GM21529 (cell line): ENCODE measurements at regions not wholly inside any gene's neighbourhood (a gene's known extent, or its start where the extent isn't known, plus 50 kb on each side); places are given as distances from the start of the nearest gene placed in this dataset.
"Not testable (repeated sequence)": the region's sequence is repeated elsewhere in the genome, so short reads cannot be mapped to it uniquely, and the experiment has no call there.

ENCODE experiments used
- ATAC-seq: cut with Tn5 transposase; IDR thresholded peaks from one replicate; pipeline ENCODE4 v1.9.1; 2021; ENCODE audit not compliant: unreplicated experiment

DNA sequence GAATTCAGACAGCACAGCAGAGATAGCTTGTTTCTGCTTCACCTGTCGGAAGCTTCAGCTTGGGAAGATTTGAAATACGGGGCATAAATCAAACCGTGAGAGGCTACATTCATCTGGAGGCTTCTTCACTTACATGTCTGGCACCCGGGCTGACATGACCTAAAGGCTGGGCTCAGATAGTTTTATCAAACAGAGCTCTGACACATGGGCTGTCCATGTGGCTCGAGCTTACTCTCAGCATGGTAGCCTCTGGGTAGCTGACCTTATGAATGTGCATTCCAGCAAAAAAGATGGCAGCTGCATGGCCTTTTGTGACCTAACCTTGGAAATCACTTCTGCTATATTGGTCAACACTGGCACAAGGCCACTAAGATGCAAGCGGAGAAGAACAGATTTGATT lies 414.5 kb downstream of the NDFIP2 start:
- no peak for ATAC-seq

- not testable (repeated sequence) for ATAC-seq
These were observed 406.3 kb downstream of the NDFIP2 start for GRCh38 chr13:79887278-79887677.

GRCh38 chr13:79886601-79887000 lies 405.6 kb downstream of the NDFIP2 start:
- ATAC-seq, result no peak

- ATAC-seq, result no peak
These were observed 403.9 kb downstream of the NDFIP2 start for GRCh38 chr13:79884890-79885289.

DNA sequence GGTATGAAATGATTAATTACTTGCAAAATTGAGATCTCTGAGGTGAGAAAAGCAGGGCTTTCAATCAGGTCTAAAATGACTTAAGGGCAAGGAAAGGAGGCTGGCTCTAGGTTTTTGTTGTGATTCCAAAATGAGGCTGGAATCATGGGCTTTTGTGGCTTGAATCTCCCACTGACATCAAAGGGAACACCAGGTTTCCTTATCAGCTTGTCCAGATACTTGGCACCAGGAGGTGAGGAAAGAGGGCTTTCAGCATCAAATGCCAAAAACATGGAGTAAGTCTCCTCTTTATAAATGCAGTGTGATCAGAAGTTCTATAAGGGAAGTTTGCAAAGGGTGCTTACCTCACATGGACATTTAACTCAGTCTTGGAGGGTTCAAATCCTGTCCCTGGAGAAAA lies 402.3 kb downstream of the NDFIP2 start:
- no peak for ATAC-seq

DNA sequence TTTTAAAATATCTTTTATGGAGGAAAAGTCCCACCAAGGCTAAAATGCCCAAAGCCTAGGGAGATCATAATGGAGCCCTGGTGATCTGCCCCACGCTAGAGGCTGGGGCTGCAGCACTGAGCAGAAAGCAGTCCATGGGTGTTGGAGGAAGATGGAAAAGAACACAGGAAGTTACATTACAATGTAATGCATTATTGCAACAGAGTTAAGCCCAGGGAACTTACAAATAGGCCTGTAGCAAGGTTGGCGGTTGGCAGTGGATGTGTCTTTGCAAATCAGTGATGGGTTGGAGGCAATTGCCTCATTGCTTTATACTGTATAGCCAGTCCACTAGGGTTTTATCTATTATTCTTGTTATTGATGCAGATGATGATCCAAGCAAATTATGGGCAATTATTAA lies 399.9 kb downstream of the NDFIP2 start:
- no peak for ATAC-seq

DNA sequence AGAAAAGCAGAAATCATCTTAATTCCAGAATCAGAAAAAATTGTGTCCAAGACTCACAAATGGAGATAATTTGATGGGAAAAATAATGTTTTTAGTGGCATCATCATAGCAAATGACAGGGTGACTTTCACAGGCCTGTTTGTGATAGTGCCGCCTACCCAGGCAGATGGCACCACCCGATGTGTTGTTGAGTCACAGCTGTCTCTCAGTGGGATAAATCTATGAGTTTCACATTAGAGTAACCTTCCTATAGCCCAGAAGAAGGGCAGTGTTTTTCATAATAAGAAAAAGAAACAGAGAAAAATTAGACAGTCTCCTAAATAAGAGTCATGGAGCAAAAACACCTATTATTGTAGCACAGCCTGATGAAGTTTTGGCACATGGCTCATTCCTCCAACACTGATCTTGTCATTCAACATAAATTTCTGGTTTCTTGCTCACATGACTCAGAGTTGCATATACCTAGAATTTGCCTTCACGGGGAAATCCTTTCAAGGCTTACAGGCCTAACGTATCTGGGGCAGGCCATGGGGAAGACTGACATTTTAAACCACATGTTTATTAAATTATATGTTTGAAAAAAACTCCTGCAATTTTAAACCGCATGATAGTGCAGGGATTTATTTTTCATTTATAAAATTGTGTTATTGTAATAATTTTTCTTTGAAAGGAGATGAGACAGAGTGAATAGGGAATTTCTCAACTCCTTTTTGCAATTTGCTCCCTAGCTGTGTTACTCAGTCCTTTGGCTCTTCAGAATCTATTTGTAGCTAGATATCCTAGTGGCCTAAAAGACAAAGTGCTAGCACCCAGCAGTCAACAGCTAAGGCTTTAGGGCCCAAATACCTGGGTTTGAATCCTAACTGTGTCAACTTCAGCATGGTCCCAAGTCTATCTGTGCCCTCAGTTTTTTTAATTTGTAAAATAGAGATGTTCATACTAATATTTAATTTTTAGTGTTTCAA lies 393.7 kb downstream of the NDFIP2 start:
- no peak for ATAC-seq

DNA sequence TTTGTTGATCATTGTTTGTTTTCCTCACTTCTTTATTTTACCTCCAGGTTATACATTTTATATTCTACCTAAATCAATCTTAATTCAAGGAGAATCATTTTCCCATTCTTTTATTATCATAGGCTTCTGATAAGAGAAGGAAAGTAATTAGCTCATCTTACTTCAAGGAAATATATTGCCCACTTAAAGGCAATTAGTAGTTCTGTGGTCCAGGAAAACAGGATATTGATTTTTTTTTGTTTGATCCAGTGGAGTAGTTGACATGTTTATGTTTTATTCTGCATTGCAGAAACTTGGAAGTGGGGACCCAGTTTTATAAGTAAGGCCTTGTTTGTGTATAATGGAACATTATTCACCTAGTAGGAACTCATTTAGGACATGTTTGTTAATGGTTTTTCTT lies 390.6 kb downstream of the NDFIP2 start:
- ATAC-seq, result no peak

GRCh38 chr13:79870766-79871165 lies 389.8 kb downstream of the NDFIP2 start:
- ATAC-seq, result no peak

- ATAC-seq, result no peak
These were observed 389.2 kb downstream of the NDFIP2 start for GRCh38 chr13:79870123-79870522.

DNA sequence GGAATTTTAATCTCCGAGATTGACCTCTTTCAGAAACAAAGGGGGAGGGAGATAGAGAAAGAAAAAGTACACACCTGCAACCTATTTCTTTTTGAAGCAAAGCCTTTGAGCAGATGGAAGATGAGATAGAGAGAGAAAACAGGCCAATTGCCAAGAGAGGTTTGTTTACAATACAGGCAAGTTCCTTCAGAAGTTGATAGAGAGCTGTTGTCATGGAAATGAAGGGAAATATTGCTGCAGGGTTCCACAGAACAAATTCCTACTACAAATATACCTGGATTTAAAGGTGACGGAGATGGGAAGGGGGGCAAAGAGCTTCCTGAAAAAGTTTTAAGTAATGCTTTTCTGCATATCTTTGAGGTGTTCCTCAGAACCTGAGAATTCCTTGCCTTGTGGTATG lies 388.4 kb downstream of the NDFIP2 start:
- ATAC-seq, result no peak

GRCh38 chr13:79867254-79867653 lies 386.3 kb downstream of the NDFIP2 start:
- ATAC-seq, result no peak

DNA sequence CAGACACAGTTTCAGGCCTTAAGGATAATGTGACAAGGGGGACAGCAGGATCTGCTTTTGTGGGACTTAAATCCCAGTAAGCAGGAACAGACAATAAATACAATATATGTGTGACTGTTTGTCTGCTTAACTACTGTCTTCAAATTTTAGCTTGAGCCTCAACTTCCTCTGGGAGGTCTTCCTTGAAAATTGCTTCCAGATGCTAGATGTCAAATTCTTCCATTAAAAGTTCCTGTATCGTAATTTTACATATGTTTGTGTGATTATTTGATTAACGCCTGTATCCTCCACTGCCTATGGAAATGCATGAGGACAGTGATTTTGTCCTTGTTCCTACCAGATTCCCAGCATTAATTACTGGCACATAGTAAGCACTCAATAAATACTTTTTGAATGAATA lies 385.5 kb downstream of the NDFIP2 start:
- ATAC-seq, result no peak

GRCh38 chr13:79862515-79862914 lies 381.6 kb downstream of the NDFIP2 start:
- ATAC-seq, result no peak

- no peak for ATAC-seq
These were observed 380.8 kb downstream of the NDFIP2 start for GRCh38 chr13:79861731-79862130.

DNA sequence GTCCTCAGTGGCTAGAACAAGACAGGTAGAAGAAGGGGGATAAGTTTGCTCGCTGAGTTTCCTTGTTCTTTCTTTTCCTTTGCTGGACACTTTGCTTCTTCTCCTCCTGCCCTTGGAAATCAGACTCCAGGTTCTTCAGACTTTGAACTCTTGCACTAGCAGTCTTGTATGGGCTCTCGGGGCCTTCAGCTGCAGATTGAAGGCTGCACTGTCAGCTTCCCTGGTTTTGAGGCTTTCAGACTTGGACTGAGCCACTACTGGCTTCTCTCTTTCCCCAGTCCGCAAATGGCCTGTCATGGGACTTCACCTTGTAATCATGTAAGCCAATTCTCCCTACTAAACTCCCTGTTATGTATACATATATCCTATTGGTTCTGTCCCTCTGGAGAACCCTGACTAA lies 379.8 kb downstream of the NDFIP2 start:
- no peak for ATAC-seq

DNA sequence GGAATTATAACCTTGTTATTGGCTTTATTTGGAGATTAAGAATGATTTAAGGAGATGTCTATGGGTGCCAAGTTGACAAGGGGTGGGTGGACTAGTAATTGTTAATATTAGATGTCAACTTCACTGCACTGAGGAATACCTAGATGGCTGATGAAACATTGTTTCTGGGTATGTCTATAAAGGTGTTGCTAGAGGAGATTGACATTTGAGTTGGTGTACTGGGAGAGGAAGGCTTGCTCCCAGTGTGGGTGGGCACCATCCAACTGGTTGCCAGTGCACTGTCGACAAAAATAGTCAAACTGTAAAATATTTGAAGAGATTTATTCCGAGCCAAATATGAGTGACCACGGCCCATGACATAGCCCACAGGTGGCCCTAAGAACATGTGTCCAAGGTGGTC lies 378.8 kb downstream of the NDFIP2 start:
- ATAC-seq, result no peak

- no peak for ATAC-seq
These were observed 372.3 kb downstream of the NDFIP2 start for GRCh38 chr13:79853251-79853650.

DNA sequence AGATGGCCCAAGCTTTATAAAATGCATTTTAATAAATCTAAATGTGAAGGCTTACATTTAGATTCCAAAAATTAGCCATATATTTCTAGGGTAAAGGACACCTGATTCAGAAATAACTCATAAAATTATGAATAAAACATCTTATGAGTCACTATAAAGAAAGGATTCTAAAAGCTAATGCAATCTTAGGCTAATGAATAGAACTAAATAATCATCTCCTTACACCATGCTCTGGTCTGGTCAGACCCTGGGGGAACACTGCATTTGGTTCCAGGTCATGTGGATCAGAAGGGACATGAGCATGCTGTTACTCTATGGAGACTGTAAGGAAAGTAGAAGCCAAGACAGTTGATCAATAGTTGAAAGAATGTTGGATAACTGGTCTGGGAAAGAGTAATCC lies 370.4 kb downstream of the NDFIP2 start:
- ATAC-seq, result no peak

DNA sequence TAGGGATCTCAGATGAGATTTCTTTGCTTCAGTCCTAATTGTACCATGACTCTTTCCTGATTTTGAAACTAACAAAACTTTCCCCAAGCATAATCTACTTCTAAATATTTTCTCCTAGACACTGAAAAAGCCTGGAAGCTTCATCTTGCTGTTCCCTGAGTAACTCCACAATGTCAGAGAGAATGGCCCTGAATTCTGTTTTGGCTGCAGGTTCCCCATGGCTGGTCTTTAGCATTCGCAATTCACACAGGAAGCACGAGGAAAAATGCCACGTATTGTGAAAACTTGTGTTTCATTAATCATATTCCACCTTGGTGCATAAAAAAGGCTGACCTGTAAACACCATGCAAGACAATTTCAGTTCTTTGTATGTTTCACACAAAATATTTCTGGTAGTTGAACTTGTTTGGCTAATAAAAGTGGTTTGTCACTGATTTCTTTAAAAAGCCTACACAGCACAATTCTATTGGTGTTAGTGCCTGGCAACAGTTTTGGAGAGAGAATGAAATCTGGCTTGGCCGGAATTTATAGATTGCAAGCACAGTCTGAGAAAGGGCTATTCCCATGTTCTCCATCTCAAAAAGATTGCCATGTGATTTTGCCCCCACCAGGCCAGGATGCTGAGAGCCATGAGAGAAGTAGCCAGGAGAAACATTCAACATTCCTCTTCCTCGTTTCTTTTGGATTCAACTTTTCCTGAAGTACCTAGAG lies 367.1 kb downstream of the NDFIP2 start:
- ATAC-seq, result no peak

DNA sequence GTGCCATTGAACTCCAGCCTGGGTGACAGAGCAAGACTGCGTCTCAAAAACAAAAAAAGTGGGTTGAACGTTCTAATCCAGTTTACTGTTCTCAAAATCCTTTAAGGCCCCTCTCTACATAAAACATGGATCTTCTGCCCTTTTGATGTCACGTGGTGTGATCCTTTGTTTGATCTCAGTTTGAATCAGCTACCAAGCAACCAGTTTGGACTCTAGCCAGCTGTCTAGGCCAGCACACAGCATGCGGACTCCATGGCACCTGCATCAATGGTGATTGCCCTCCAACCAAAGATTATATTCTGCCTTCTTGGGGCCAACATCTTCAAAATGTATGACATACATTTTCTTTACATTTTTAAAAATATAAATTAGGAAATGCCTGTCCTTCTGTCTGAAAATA lies 365.4 kb downstream of the NDFIP2 start:
- ATAC-seq, result no peak

DNA sequence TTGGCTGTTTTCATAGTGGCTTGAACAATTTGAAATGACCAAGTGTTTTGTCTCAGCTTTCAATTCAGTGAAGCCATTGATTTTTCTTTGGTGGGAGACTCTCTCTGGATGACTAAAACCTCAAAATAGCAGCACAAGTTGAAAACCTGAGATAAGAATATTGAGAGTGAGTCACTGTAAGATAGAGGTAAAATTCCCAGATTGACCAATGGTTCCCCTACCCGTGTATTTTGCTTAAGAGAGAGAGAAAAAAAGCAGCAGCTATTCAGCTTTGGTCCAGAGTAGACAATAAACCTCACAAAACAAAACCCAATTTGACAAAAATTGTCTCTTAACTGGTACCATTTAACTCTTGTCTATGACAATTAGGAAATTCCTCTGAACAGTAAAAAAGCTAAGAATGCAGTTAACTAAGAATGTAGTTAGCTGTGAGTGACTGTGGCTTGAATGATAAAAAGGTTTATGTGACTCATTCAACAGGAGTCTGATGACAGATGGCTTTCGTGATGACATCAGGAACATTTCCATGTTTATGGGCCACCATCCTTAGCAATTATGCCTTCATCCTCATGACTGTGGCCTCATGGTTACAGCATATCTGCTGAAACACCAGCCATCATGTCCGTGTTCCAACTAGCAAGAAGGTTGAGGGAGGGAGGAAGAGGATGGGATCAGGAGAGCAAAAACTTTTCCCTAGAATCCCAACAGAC lies 356.9 kb downstream of the NDFIP2 start:
- no peak for ATAC-seq
